H1 (cell line): ENCODE measurements at regions not wholly inside any gene's neighbourhood (a gene's known extent, or its start where the extent isn't known, plus 50 kb on each side); places are given as distances from the start of the nearest gene placed in this dataset.

Source experiments
- CTCF ChIA-PET: fragments of 300-600 bp; sonication (Branson Sonifier 250); formaldehyde crosslinking; loops from one replicate; lab custom pipeline; 2021; ENCODE audit not compliant: partially characterized antibody; lab: Charles Lee
- POLR2A ChIA-PET: fragments of 300-600 bp; sonication (Branson Sonifier 250); formaldehyde crosslinking; loops from one replicate; lab custom pipeline; 2021; ENCODE audit warnings: inconsistent platforms; ENCODE audit not compliant: partially characterized antibody; lab: Charles Lee
- DNase-seq, 2 experiments: peaks; one replicate each; pipeline versions ENCODE4 v3.0.0 to v3.0.0-alpha.2; 2010 to 2022; ENCODE audit warnings: low spot score in 2 of 2, low read depth in 1 of 2, mixed read lengths in 1 of 2
- FAIRE-seq: peaks from 2 replicates; lab custom pipeline; 2011; peaks lifted over from hg19 to GRCh38; lab: Jason Lieb, UNC
- H2AFZ ChIP-seq: 2 replicates; pipeline ENCODE4 v1.8.1; 2012; ENCODE audit warnings: low read length, inconsistent platforms
- H2AK5ac ChIP-seq: 2 replicates; pipeline ENCODE4 v1.6.1; 2013; ENCODE audit warnings: low read depth, low read length
- H2BK120ac ChIP-seq: replicated peaks from 2 replicates; pipeline ENCODE3; 2013; ENCODE audit warnings: low read depth, low read length, inconsistent platforms
- H2BK12ac ChIP-seq: 2 replicates; pipeline ENCODE4 v1.6.1; 2013; ENCODE audit warnings: low read depth, low read length
- H2BK15ac ChIP-seq: 2 replicates; pipeline ENCODE4 v1.6.1; 2013; ENCODE audit warnings: low read length
- H2BK20ac ChIP-seq: 2 replicates; pipeline ENCODE4 v1.6.1; 2013; ENCODE audit warnings: low read length
- H2BK5ac ChIP-seq: 2 replicates; pipeline ENCODE4 v1.6.1; 2013; ENCODE audit warnings: low read depth, low read length
- H3K14ac ChIP-seq: 2 replicates; pipeline ENCODE4 v1.6.1; 2013; ENCODE audit warnings: inconsistent platforms; ENCODE audit not compliant: insufficient read length
- H3K18ac ChIP-seq: 2 replicates; pipeline ENCODE4 v1.6.1; 2013; ENCODE audit warnings: low read length; ENCODE audit errors: extremely low read depth
- H3K23ac ChIP-seq: 2 replicates; pipeline ENCODE4 v1.6.1; 2013; ENCODE audit warnings: inconsistent platforms; ENCODE audit not compliant: insufficient read length
- H3K23me2 ChIP-seq: 2 replicates; pipeline ENCODE4 v1.6.1; 2013; ENCODE audit warnings: low read depth, low read length
- H3K27ac ChIP-seq: 2 replicates; pipeline ENCODE4 v1.6.1; 2011; ENCODE audit warnings: low read depth, low read length, inconsistent platforms
- H3K27me3 ChIP-seq, 4 experiments: replicated peaks in 1 of 4; 1 replicate in 1 of 4; 2 replicates in 3 of 4; pipeline versions ENCODE4 v1.6.1 to v1.8.1; 2011 to 2013; ENCODE audit warnings: low read length in 3 of 4, mild to moderate bottlenecking in 3 of 4, inconsistent platforms in 2 of 4, mixed read lengths in 2 of 4, moderate library complexity in 1 of 4; ENCODE audit not compliant: control insufficient read depth in 3 of 4, insufficient read depth in 3 of 4; ENCODE audit errors: extremely low read depth in 1 of 4
- H3K36me3 ChIP-seq, 4 experiments: 2 replicates each; pipeline versions ENCODE4 v1.6.1 to v1.8.1; 2011 to 2013; ENCODE audit warnings: mild to moderate bottlenecking in 4 of 4, low read length in 3 of 4, moderate library complexity in 2 of 4, control low read depth in 1 of 4, inconsistent platforms in 1 of 4; ENCODE audit not compliant: insufficient read depth in 4 of 4, control insufficient read depth in 2 of 4
- H3K4ac ChIP-seq: replicated peaks from 2 replicates; pipeline ENCODE3; 2013; ENCODE audit warnings: low read length, low read depth, mixed read lengths, inconsistent platforms; ENCODE audit not compliant: insufficient read length
- H3K4me1 ChIP-seq, 4 experiments: replicated peaks in 1 of 4; 1 replicate in 1 of 4; 2 replicates in 3 of 4; pipeline versions ENCODE4 v1.6.1 to v1.8.1; 2011 to 2013; ENCODE audit warnings: low read length in 3 of 4, inconsistent platforms in 2 of 4, mixed read lengths in 1 of 4; ENCODE audit not compliant: insufficient read depth in 4 of 4, control insufficient read depth in 3 of 4
- H3K4me2 ChIP-seq, 2 experiments: 2 replicates each; pipeline versions ENCODE4 v1.6.1 to v1.8.1; 2011 to 2013; ENCODE audit warnings: low read depth in 2 of 2, low read length in 2 of 2, control low read depth in 1 of 2, inconsistent platforms in 1 of 2, mild to moderate bottlenecking in 1 of 2; ENCODE audit not compliant: insufficient read depth in 1 of 2
- H3K4me3 ChIP-seq, 4 experiments: fragments of 200-600, 300-600 bp in 1 of 4; sonication (generic), shearing (Covaris generic), sonication (Bioruptor Twin) in 1 of 4; 2 replicates each; pipeline versions ENCODE4 v1.5.1 to v1.8.1; 2011 to 2016; ENCODE audit warnings: low read length in 4 of 4, low read depth in 3 of 4, control low read depth in 2 of 4, inconsistent platforms in 2 of 4, mild to moderate bottlenecking in 2 of 4, mixed read lengths in 1 of 4, moderate library complexity in 1 of 4; ENCODE audit not compliant: insufficient read depth in 2 of 4; ENCODE audit errors: extremely low read depth in 1 of 4
- H3K56ac ChIP-seq: replicated peaks from 2 replicates; pipeline ENCODE3; 2013; ENCODE audit warnings: low read depth, mild to moderate bottlenecking, mixed read lengths, low read length, inconsistent platforms; ENCODE audit not compliant: insufficient read length
- H3K79me1 ChIP-seq: 2 replicates; pipeline ENCODE4 v1.6.1; 2013; ENCODE audit warnings: low read depth, low read length, control low read depth
- H3K79me2 ChIP-seq, 2 experiments: 2 replicates each; pipeline versions ENCODE4 v1.6.1 to v1.8.1; 2012 to 2013; ENCODE audit warnings: low read length in 2 of 2, mild to moderate bottlenecking in 2 of 2, inconsistent platforms in 1 of 2; ENCODE audit not compliant: insufficient read depth in 2 of 2, control insufficient read depth in 1 of 2
- H3K9ac ChIP-seq, 4 experiments: replicated peaks in 1 of 4; 1 replicate in 1 of 4; 2 replicates in 3 of 4; pipeline versions ENCODE4 v1.6.1 to v1.8.1; 2011 to 2013; ENCODE audit warnings: low read depth in 3 of 4, low read length in 3 of 4, control low read depth in 2 of 4, mild to moderate bottlenecking in 2 of 4, moderate library complexity in 2 of 4, inconsistent platforms in 1 of 4; ENCODE audit errors: extremely low read depth in 1 of 4
- H3K9me3 ChIP-seq, 2 experiments: 2 replicates each; pipeline versions ENCODE4 v1.6.1 to v1.8.1; 2012 to 2013; ENCODE audit warnings: mild to moderate bottlenecking in 2 of 2, moderate library complexity in 2 of 2, control low read depth in 1 of 2, inconsistent platforms in 1 of 2, low read depth in 1 of 2, low read length in 1 of 2, mixed read lengths in 1 of 2; ENCODE audit not compliant: insufficient read depth in 2 of 2
- H4K20me1 ChIP-seq, 2 experiments: replicated peaks in 1 of 2; 2 replicates each; pipeline versions ENCODE3 to v1.8.1; 2011 to 2013; ENCODE audit warnings: inconsistent platforms in 2 of 2, low read length in 2 of 2, mild to moderate bottlenecking in 1 of 2; ENCODE audit not compliant: insufficient read depth in 2 of 2, control insufficient read depth in 1 of 2
- H4K5ac ChIP-seq: 2 replicates; pipeline ENCODE4 v1.6.1; 2013; ENCODE audit warnings: low read length, low read depth, mixed read lengths, inconsistent platforms; ENCODE audit not compliant: insufficient read length
- H4K8ac ChIP-seq: 2 replicates; pipeline ENCODE4 v1.8.0; 2013; ENCODE audit warnings: mild to moderate bottlenecking, moderate library complexity, low read length, inconsistent platforms; ENCODE audit not compliant: insufficient read depth; ENCODE audit errors: extremely low read depth
- H4K91ac ChIP-seq: replicated peaks from 2 replicates; pipeline ENCODE3; 2013; ENCODE audit warnings: low read length, mixed read lengths, inconsistent platforms; ENCODE audit not compliant: insufficient read length
- NRF1 ChIP-seq: IDR thresholded peaks from 2 replicates; pipeline ENCODE4 v1.6.1; 2011; ENCODE audit warnings: mild to moderate bottlenecking, low read depth, low read length, improper control_type of control experiment
- PHF8 ChIP-seq: fragments of 200-600 bp; sonication (generic); conservative IDR thresholded peaks from 2 replicates; pipeline ENCODE4 v1.7.1; 2012; ENCODE audit warnings: low read depth, mild to moderate bottlenecking, inconsistent platforms, low read length, moderate library complexity
- RAD21 ChIP-seq, 2 experiments: IDR thresholded peaks in 1 of 2; conservative IDR thresholded peaks in 1 of 2; 2 replicates each; pipeline ENCODE4 v1.6.1; 2011; ENCODE audit warnings: low read depth in 2 of 2, low read length in 2 of 2, improper control_type of control experiment in 1 of 2, inconsistent platforms in 1 of 2, mild to moderate bottlenecking in 1 of 2, moderate library complexity in 1 of 2
- RNF2 ChIP-seq: fragments of 200-900, 300-1000 bp; sonication (generic); IDR thresholded peaks from 2 replicates; pipeline ENCODE4 v1.7.1; 2016; ENCODE audit warnings: borderline replicate concordance, low read depth, mild to moderate bottlenecking, antibody characterized with exemption, low read length; ENCODE audit not compliant: poor library complexity, severe bottlenecking; ENCODE audit errors: missing control alignments
- TCF12 ChIP-seq: IDR thresholded peaks from 2 replicates; pipeline ENCODE4 v1.6.1; 2011; ENCODE audit warnings: low read depth, mild to moderate bottlenecking, low read length
- WGBS, 2 experiments: shearing (Covaris generic) in 1 of 2; methylation state at CpG; one replicate each; pipeline versions ENCODE4 v1.1.6 to v1.1.7; 2013 to 2015; ENCODE audit warnings: low lambda C conversion rate in 2 of 2, mixed read lengths in 2 of 2, inconsistent platforms in 1 of 2, low coverage in 1 of 2, missing lambda C conversion rate in 1 of 2; ENCODE audit not compliant: insufficient replicate concordance in 2 of 2, insufficient coverage in 1 of 2, insufficient read length in 1 of 2; ENCODE audit errors: extremely low coverage in 1 of 2, missing lambda C conversion rate in 1 of 2; 5-methylcytosine and 5-hydroxymethylcytosine counted together

DNA sequence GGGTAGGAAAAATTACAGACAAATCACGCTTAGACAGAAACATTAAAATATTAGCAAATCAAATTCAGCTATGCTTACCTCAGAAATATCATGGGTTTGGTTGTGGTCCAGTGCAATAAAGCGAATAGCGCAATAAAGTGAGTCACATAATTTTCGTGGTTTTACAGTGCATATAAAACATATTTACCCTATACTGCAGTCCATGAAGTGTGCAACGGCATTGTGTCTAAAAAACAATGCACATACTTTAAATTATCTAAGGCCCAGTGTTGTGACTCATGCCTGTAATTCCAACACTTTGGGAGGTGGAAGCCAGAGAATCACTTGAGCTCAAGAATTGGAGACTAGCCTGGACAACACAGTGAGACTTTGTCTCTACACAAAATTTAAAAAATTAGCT is 195.7 kb upstream of the IL1RAPL1 start:
- Histone ChIP-seq H3K36me3 (no peaks in the 10 kb centered on the region), H4K20me1 (no peaks in the 10 kb centered on the region), H3K14ac (no peak overlapping the region), H2AK5ac (no peak overlapping the region), H3K18ac (no peak overlapping the region), H3K27me3 (no peaks in the 10 kb centered on the region), H2BK120ac (no peak overlapping the region), H3K9me3 (no peaks in the 10 kb centered on the region), H2BK12ac (no peak overlapping the region), H2BK5ac (no peak overlapping the region), H3K4me1 (no peaks in the 10 kb centered on the region), H3K56ac (no peak overlapping the region), H3K9ac (no peak overlapping the region), H3K4me3 (no peak overlapping the region), H4K8ac (no peak overlapping the region), H2BK20ac (no peak overlapping the region), H3K23ac (no peak overlapping the region), H3K27ac (no peak overlapping the region), H3K4me2 (no peak overlapping the region), H2AFZ (no peak overlapping the region), H4K91ac (no peak overlapping the region), H4K5ac (no peak overlapping the region), H3K23me2 (no peaks in the 10 kb centered on the region), H3K79me1 (no peaks in the 10 kb centered on the region), H3K4ac (no peak overlapping the region), H3K79me2 (no peaks in the 10 kb centered on the region), H2BK15ac (no peak overlapping the region)
- DNase-seq (no peak), FAIRE-seq (no peak)
- POLR2A ChIA-PET = no interaction called here
- 96% methylated on average over 5 of the region's 5 CpGs; no CpG with 5 or more reads in 1 of the 2 experiments for WGBS, 2 experiments
- CTCF ChIA-PET = interaction anchor here (0.6 kb wide), 1 partner anchor 519 kb away, joined by 4 read pairs; no protein-coding TSS in a partner anchor
- TF ChIP-seq NRF1 (no peak), PHF8 (no peak), TCF12 (no peak), RNF2 (no peak), RAD21 (IDR thresholded peaks at IDR 0.05 in 1 of 2, conservative IDR thresholded peaks at IDR 0.05 in 1 of 2; ENCODE audit: low read depth in 2 of 2, low read length in 2 of 2) (no peak)
